Muscle of leg (tissue), 3 donors: ENCODE measurements at regions not wholly inside any gene's neighbourhood (a gene's known extent, or its start where the extent isn't known, plus 50 kb on each side); places are given as distances from the start of the nearest gene placed in this dataset.
"Not testable (repeated sequence)": the region's sequence is repeated elsewhere in the genome, so short reads cannot be mapped to it uniquely, and the experiment has no call there.

Experiments used
- DNase-seq: peaks from one replicate; pipeline ENCODE4 v3.0.0; 2013
- H3K27ac ChIP-seq: one replicate; pipeline ENCODE4 v1.5.1; 2013; ENCODE audit warnings: mild to moderate bottlenecking, low read length, control low read depth
- H3K27me3 ChIP-seq: one replicate; pipeline ENCODE4 v1.6.1; 2013; ENCODE audit warnings: low read length; ENCODE audit not compliant: control insufficient read depth, insufficient read depth
- H3K36me3 ChIP-seq: one replicate; pipeline ENCODE4 v1.6.1; 2013; ENCODE audit warnings: low read length; ENCODE audit not compliant: control insufficient read depth, insufficient read depth
- H3K4me1 ChIP-seq: one replicate; pipeline ENCODE4 v1.6.1; 2013; ENCODE audit warnings: low read length; ENCODE audit not compliant: control insufficient read depth, insufficient read depth
- H3K4me3 ChIP-seq: one replicate; pipeline ENCODE4 v1.5.1; 2013; ENCODE audit warnings: low read length, control low read depth
- H3K9me3 ChIP-seq: replicated peaks from 2 replicates; pipeline ENCODE4 v1.6.1; 2013; ENCODE audit warnings: low read depth, low read length; ENCODE audit not compliant: control insufficient read depth
- WGBS: methylation state at CpG from one replicate; pipeline ENCODE4 v1.1.5; 2013; ENCODE audit warnings: missing lambda C conversion rate; ENCODE audit not compliant: insufficient coverage; 5-methylcytosine and 5-hydroxymethylcytosine counted together

DNA sequence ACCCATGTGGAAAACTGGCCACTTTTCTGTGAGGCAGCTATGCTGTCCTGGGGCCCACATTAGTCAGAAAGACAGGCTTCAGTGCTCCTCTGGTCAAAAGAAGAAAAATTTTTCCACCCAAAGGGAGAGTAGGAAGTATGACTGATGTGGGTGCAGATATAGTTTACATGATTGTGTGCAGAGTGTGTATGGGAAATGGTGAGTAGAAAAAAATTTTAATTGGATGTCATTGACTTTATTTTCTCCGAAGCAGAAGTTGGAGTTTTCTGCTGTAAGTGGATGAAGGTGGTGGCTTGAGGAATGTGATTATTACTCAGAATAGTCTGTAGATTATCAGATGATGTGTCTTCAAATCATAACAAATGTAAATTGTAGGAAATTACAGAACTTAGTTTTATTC is 241.5 kb upstream of the IGFBP7 start:
- Histone ChIP-seq H3K27ac (no peak overlapping the region), H3K4me1 (no peaks in the 10 kb centered on the region), H3K27me3 (no peaks in the 10 kb centered on the region), H3K9me3 (no peaks in the 10 kb centered on the region), H3K36me3 (no peaks in the 10 kb centered on the region), H3K4me3 (no peak overlapping the region)
- DNase-seq: no peak
- no CpG with 5 or more reads among the region's 1 CpG for WGBS

DNA sequence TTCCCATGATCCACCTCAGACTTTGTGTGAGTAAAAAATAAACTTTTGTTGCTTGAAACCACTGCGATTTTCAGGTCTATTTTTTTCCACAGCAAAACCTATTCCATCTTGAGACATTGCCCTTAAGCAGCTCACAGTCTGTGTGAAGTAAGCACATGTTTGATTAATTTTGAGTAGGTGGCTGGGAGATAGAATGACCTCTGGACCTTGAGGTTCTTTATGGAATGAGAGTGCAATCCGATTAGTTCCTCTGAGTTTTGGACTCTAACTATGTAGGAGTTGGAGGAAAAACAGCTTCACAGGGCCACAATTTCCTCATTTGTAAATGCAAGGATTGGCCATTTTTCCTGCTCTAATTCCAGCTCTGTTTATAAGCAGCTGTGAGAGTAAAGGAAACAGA is 234.1 kb upstream of the IGFBP7 start:
- Histone ChIP-seq H3K4me1 (no peaks in the 10 kb centered on the region), H3K36me3 (no peaks in the 10 kb centered on the region), H3K27ac (no peak overlapping the region), H3K4me3 (no peak overlapping the region), H3K27me3 (no peaks in the 10 kb centered on the region), H3K9me3 (no peaks in the 10 kb centered on the region)
- DNase-seq: peak; percentile 23
- no CpG with 5 or more reads among the region's 2 CpGs for WGBS

DNA sequence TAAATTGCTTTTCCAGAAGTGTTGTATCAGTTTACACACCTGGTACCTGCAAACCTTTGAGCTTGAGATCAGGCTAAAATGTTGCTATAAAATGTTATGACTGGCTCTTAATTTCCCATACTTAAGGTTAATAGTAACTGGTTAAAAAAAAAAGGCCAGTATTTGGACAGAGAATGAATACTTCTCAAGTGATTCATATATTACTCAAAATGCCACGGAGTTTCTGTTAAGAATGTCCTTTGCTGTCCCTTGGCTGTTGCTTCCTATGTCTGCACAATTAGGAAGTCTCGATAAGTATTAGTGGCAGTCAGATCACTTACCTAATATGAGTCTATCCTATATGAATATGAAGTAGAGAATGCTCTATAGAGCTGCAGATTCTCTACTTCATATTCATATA is 232.2 kb upstream of the IGFBP7 start:
- no CpG with 5 or more reads among the region's 2 CpGs for WGBS
- H3K27me3 ChIP-seq: no peaks in the 10 kb centered on the region
- H3K4me3 ChIP-seq: no peak overlapping the region
- H3K27ac ChIP-seq: no peak overlapping the region
- DNase-seq: no peak
- H3K9me3 ChIP-seq: no peaks in the 10 kb centered on the region
- H3K4me1 ChIP-seq: no peaks in the 10 kb centered on the region
- no peaks in the 10 kb centered on the region for H3K36me3 ChIP-seq

DNA sequence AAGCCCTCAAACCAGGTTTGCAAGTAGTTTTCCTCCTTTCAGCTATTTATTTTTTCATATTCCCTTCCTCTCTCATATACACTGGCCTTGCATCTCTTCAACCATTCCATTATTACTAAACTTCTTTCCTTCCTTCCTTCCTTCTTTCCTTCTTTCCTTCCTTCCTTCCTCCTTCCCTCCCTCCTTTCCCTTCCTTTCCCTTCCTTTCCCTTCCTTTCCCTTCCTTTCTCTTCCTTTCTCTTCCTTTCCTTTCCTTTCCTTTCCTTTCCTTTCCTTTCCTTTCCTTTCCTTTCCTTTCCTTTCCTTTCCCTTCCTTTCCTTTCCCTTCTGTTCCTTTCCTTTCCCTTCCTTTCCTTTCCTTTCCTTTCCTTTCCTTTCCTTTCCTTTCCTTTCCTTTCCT is 228.7 kb upstream of the IGFBP7 start:
- H3K4me3 ChIP-seq, DNase-seq, H3K27ac ChIP-seq, H3K27me3 ChIP-seq, H3K4me1 ChIP-seq, H3K36me3 ChIP-seq, H3K9me3 ChIP-seq: not testable (repeated sequence)

DNA sequence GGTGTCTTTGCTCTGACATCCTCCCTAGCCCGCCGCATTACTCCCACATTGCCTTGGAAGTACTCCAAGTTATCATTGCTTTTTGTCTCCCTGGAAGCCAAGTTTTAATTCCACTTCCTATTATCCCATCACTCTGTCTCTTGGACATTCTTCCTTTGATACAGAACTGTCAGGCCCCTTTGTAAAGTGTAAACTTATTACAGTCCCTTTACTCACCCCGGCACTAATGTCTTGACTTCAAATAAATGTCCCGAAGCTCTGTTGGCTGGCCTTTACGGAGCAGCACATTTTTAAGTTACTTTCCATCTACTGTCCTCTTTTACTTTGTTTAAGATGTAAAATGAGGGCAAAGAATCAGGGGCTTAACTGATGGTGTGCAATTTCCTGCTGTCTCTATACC is 223.5 kb upstream of the IGFBP7 start:
- 13% methylated on average over 2 of the region's 5 CpGs for WGBS

DNA sequence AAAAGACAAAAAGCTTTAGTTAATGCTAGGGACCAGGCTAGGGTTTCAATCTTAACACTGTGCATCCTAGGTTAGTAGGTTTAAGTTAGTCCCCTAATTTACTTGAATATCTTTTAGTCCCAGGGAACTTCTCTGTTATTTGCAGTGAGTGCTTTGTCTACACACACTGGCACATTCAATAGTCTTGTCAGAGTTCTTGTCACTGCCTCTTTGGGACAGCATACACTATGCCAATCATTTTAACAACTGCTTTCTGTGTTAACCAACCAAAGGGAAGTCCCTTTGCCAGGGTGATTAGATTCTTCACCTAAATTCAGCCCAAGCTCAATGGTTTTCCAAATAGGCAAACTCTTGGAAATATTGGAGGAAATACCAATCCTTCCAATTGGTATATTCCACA is 221.8 kb upstream of the IGFBP7 start:
- Histone ChIP-seq H3K27me3 (no peaks in the 10 kb centered on the region), H3K9me3 (no peaks in the 10 kb centered on the region), H3K4me3 (no peak overlapping the region), H3K4me1 (no peaks in the 10 kb centered on the region), H3K36me3 (no peaks in the 10 kb centered on the region), H3K27ac (no peak overlapping the region)
- DNase-seq: no peak

More for the DNA sequence above, 223.5 kb upstream of the IGFBP7 start:
- Histone ChIP-seq H3K36me3 (no peaks in the 10 kb centered on the region), H3K4me1 (no peaks in the 10 kb centered on the region), H3K27ac (no peak overlapping the region), H3K9me3 (no peaks in the 10 kb centered on the region), H3K4me3 (no peak overlapping the region), H3K27me3 (no peaks in the 10 kb centered on the region)
- peak; percentile 22 for DNase-seq

DNA sequence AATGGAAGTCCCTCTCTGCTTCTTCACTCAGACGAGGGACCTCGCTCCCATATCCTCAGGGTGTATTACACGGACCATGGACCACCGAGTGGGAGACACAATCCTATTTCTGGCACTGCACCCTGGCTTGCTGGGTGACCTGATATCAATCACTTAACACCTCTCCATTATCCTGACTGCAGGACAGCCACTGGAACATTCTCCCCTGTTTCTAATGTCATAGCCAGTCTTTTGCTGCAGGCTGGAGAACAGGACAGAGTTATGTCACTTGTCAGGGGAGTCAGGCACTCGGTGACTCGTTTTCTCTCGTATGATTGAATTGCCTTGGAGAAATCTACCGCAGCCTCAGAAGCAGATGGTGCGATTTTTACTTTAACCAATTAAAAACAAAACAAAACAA is 219.1 kb upstream of the IGFBP7 start:
- no peak overlapping the region for H3K4me3 ChIP-seq
- H3K27ac ChIP-seq: no peak overlapping the region
- H3K36me3 ChIP-seq: no peaks in the 10 kb centered on the region
- no peak for DNase-seq
- no peaks in the 10 kb centered on the region for H3K27me3 ChIP-seq
- no peaks in the 10 kb centered on the region for H3K4me1 ChIP-seq
- H3K9me3 ChIP-seq: no peaks in the 10 kb centered on the region
- WGBS: 69% methylated on average over 5 of the region's 9 CpGs

DNA sequence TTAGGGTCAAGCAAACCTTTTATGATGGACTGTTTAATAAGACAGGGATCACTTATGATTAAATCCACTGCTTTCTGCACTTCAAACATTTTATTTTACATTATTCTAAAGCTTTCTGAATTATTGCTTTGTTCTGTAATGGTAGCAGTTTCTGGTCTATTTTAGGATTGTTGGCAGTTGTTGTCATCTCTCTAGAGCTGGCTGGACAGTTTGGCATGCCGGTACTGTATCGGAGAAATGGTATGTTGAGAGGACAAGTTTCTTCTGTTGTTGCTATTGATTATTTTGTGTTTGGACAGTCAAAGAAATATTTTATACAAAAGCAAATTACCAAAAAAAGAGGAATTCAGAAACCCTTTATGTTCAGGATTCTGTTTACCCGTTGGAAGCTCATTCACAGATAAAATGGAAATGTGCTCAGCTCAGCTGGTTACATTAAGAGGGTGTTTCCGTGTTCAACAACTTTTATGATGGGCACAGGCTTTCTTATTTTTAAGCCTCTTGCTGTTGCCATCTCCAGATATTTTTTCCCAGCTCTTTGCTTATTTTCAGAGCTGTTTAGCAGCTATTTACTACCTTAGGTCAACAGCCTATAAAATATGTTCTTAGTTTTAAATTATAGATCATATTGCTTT is 214.6 kb upstream of the IGFBP7 start:
- Histone ChIP-seq H3K9me3 (no peaks in the 10 kb centered on the region), H3K36me3 (no peaks in the 10 kb centered on the region), H3K27me3 (no peaks in the 10 kb centered on the region), H3K4me1 (peaks cover 5% of the 10 kb centered on the region), H3K27ac (no peak overlapping the region), H3K4me3 (no peak overlapping the region)
- peak; percentile 13 for DNase-seq
- WGBS: 73% methylated on average over 2 of the region's 4 CpGs

DNA sequence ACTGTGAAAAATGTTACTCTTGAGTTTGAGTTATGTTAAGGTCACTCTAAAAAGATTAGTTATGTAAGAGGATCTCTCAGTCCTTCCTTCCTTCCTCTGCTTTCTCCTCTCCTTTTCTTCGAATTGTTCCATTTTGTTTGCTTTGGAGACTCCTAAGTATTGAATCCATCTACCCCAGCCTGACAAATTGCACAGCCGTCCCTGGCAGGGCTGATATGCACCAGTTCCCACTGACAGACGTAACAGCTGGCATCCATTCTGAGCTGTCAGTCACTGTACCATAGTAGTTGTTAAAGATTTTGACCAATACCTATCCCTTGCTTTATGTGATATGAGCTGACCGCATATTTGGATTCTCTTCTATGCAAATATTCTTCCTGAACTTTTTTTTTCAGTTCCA is 210.7 kb upstream of the IGFBP7 start:
- Histone ChIP-seq H3K36me3 (no peaks in the 10 kb centered on the region), H3K27me3 (no peaks in the 10 kb centered on the region), H3K4me1 (peaks cover 6% of the 10 kb centered on the region), H3K9me3 (no peaks in the 10 kb centered on the region), H3K27ac (no peak overlapping the region), H3K4me3 (no peak overlapping the region)
- WGBS: 17% methylated on average over 1 of the region's 4 CpGs
- DNase-seq: peak; percentile 40

DNA sequence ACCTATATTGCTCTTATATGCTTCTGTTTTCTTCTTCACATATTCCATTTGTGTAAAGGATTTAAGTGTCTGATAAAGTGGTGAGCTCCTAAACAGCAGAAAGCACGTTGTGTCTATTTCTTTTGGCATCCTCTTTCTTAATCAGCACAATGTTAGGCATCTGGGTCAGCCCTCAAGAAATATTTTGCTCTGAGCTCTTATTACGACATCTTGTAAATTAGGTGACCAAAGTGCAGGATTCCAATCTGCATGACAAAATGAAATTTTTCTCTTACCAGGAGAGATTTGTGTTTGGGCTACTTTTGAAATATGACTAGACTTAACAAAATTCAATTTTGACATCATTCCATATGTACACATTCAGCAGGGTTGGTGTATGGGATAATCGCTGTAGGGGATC is 210.0 kb upstream of the IGFBP7 start:
- no CpG with 5 or more reads among the region's 3 CpGs for WGBS
- peaks cover 6% of the 10 kb centered on the region for H3K4me1 ChIP-seq
- H3K9me3 ChIP-seq: no peaks in the 10 kb centered on the region
- no peaks in the 10 kb centered on the region for H3K27me3 ChIP-seq
- DNase-seq: no peak
- no peak overlapping the region for H3K27ac ChIP-seq
- no peak overlapping the region for H3K4me3 ChIP-seq
- H3K36me3 ChIP-seq: no peaks in the 10 kb centered on the region

DNA sequence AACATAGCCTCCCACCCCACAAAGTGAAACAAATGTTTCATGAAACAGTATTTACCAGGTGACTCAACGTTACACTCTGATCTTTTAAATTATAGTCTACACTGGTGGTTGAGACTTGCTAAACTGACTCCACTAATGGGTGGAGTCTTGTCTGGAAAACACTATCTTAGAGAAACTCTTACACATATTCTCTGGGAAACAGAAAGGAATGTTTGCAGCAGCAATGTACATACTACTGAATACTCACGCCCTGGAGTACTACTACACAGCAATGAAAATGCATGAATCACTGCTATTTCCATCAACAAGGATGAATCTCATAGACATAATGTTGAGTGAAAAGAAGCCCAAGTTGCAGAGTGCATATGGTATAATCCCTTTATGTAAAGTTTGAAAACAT is 208.5 kb upstream of the IGFBP7 start:
- no peaks in the 10 kb centered on the region for H3K27me3 ChIP-seq
- DNase-seq: no peak
- peaks cover 6% of the 10 kb centered on the region for H3K4me1 ChIP-seq
- no peak overlapping the region for H3K4me3 ChIP-seq
- H3K36me3 ChIP-seq: no peaks in the 10 kb centered on the region
- H3K9me3 ChIP-seq: no peaks in the 10 kb centered on the region
- no CpG with 5 or more reads among the region's 2 CpGs for WGBS
- H3K27ac ChIP-seq: no peak overlapping the region
